ENCODE measurements at regions not wholly inside any gene's neighbourhood (a gene's known extent, or its start where the extent isn't known, plus 50 kb on each side); places are given as distances from the start of the nearest gene placed in this dataset.

- no peak for DNase-seq (ENCODE audit: low spot score)
Measured at GRCh38 chr4:59086410-59086809, 1976.2 kb upstream of the IGFBP7 start.

- no peak for DNase-seq (ENCODE audit: low spot score)
Measured at GRCh38 chr4:59091146-59092142, 1981.3 kb upstream of the IGFBP7 start.

GRCh38 chr4:59094505-59094904 is 1984.3 kb upstream of the IGFBP7 start:
- DNase-seq (ENCODE audit: low spot score) = no peak

GRCh38 chr4:59102311-59102710 is 1992.1 kb upstream of the IGFBP7 start:
- DNase-seq (ENCODE audit: low spot score) = no peak

- DNase-seq (ENCODE audit: low spot score) = no peak
Measured at GRCh38 chr4:59120287-59120814, 2010.2 kb upstream of the IGFBP7 start.

GRCh38 chr4:59122626-59123025 is 2012.4 kb upstream of the IGFBP7 start:
- DNase-seq (ENCODE audit: low spot score) = no peak

GRCh38 chr4:59126159-59126558 is 2016.0 kb upstream of the IGFBP7 start:
- DNase-seq (ENCODE audit: low spot score) = no peak

GRCh38 chr4:59127006-59127405 is 2016.8 kb upstream of the IGFBP7 start:
- no peak for DNase-seq (ENCODE audit: low spot score)

- no peak for DNase-seq (ENCODE audit: low spot score)
Measured at GRCh38 chr4:59127743-59128142, 2017.6 kb upstream of the IGFBP7 start.

- no peak for DNase-seq (ENCODE audit: low spot score)
Measured at GRCh38 chr4:59135248-59135985, 2025.2 kb upstream of the IGFBP7 start.

- DNase-seq (ENCODE audit: low spot score) = no peak
Measured at GRCh38 chr4:59161249-59161648, 2038.9 kb upstream of the ADGRL3 start.

- no peak for DNase-seq (ENCODE audit: low spot score)
Measured at GRCh38 chr4:59175617-59176016, 2024.5 kb upstream of the ADGRL3 start.

GRCh38 chr4:59179372-59179771 is 2020.8 kb upstream of the ADGRL3 start:
- no peak for DNase-seq (ENCODE audit: low spot score)

- DNase-seq (ENCODE audit: low spot score) = no peak
Measured at GRCh38 chr4:59180161-59180560, 2020.0 kb upstream of the ADGRL3 start.

- no peak for DNase-seq (ENCODE audit: low spot score)
Measured at GRCh38 chr4:59180969-59181368, 2019.2 kb upstream of the ADGRL3 start.

- no peak for DNase-seq (ENCODE audit: low spot score)
Measured at GRCh38 chr4:59195839-59196238, 2004.3 kb upstream of the ADGRL3 start.

GRCh38 chr4:59200992-59201391 is 1999.1 kb upstream of the ADGRL3 start:
- no peak for DNase-seq (ENCODE audit: low spot score)

GRCh38 chr4:59217910-59218631 is 1982.1 kb upstream of the ADGRL3 start:
- DNase-seq (ENCODE audit: low spot score) = no peak

GRCh38 chr4:59222221-59222620 is 1977.9 kb upstream of the ADGRL3 start:
- DNase-seq (ENCODE audit: low spot score) = no peak

GRCh38 chr4:59223292-59223941 is 1976.7 kb upstream of the ADGRL3 start:
- no peak for DNase-seq (ENCODE audit: low spot score)

- no peak for DNase-seq (ENCODE audit: low spot score)
Measured at GRCh38 chr4:59238212-59238611, 1961.9 kb upstream of the ADGRL3 start.

GRCh38 chr4:59240011-59240410 is 1960.1 kb upstream of the ADGRL3 start:
- no peak for DNase-seq (ENCODE audit: low spot score)

Data from LoVo (cell line).